ENCODE measurements at regions not wholly inside any gene's neighbourhood (a gene's known extent, or its start where the extent isn't known, plus 50 kb on each side); places are given as distances from the start of the nearest gene placed in this dataset.

- DNase-seq (ENCODE audit: low spot score) = no peak
Observed at GRCh38 chr7:31456646-31457368, 57.1 kb upstream of the ITPRID1 start.

- DNase-seq (ENCODE audit: low spot score) = no peak
Observed at GRCh38 chr7:31457551-31457950, 56.3 kb upstream of the ITPRID1 start.

GRCh38 chr7:31458203-31458602 lies 55.7 kb upstream of the ITPRID1 start:
- no peak for DNase-seq (ENCODE audit: low spot score)

GRCh38 chr7:31462636-31463035 lies 51.3 kb upstream of the ITPRID1 start:
- DNase-seq (ENCODE audit: low spot score) = no peak
